Gastrocnemius medialis (tissue), 4 donors: ENCODE measurements at regions not wholly inside any gene's neighbourhood (a gene's known extent, or its start where the extent isn't known, plus 50 kb on each side); places are given as distances from the start of the nearest gene placed in this dataset.

Experiments used
- CTCF ChIP-seq, 5 experiments: fragments of 450-650 bp in 3 of 5; fragments of 200-600 bp in 2 of 5; sonication (generic) in 2 of 5; IDR thresholded peaks in 4 of 5; conservative IDR thresholded peaks in 1 of 5; 1 replicate in 4 of 5; 2 replicates in 1 of 5; pipeline ENCODE4 v1.5.1; 2016 to 2019; ENCODE audit warnings: antibody characterized with exemption in 5 of 5, mild to moderate bottlenecking in 3 of 5, moderate library complexity in 3 of 5
- POLR2A ChIP-seq, 2 donors: fragments of 450-650 bp; IDR thresholded peaks; one replicate each; pipeline ENCODE4 v1.6.1; 2017; ENCODE audit warnings: antibody characterized with exemption in 2 of 2, mild to moderate bottlenecking in 2 of 2, moderate library complexity in 2 of 2

GRCh38 chr2:88283886-88284592 lies 113.9 kb downstream of the THNSL2 start:
- no peak for TF ChIP-seq POLR2A (IDR thresholded peaks at IDR 0.05)
- no peak for TF ChIP-seq CTCF (IDR thresholded peaks at IDR 0.05 in 4 of 5, conservative IDR thresholded peaks at IDR 0.05 in 1 of 5)
